ENCODE measurements at regions not wholly inside any gene's neighbourhood (a gene's known extent, or its start where the extent isn't known, plus 50 kb on each side); places are given as distances from the start of the nearest gene placed in this dataset.
"Not testable (repeated sequence)": the region's sequence is repeated elsewhere in the genome, so short reads cannot be mapped to it uniquely, and the experiment has no call there.

GRCh38 chr12:128111333-128111732 lies 155.6 kb upstream of the TMEM132C start:
- ATAC-seq (ENCODE audit: poor library complexity) (no peak), DNase-seq (no peak)
- intact Hi-C loops (cut with DNase I) = no loop called here

- ATAC-seq (ENCODE audit: poor library complexity) = no peak
- DNase-seq = no peak
- intact Hi-C loops (cut with DNase I) = no loop called here
Measured at GRCh38 chr12:128111951-128112350, 155.0 kb upstream of the TMEM132C start.

GRCh38 chr12:128113250-128113649 lies 153.7 kb upstream of the TMEM132C start:
- intact Hi-C loops (cut with DNase I); DNase-seq; ATAC-seq (ENCODE audit: poor library complexity): not testable (repeated sequence)

- DNase-seq (no peak), ATAC-seq (ENCODE audit: poor library complexity) (no peak)
- intact Hi-C loops (cut with DNase I) = no loop called here
Measured at GRCh38 chr12:128114485-128114884, 152.5 kb upstream of the TMEM132C start.

- no peak for ATAC-seq (ENCODE audit: poor library complexity)
- intact Hi-C loops (cut with DNase I) = no loop called here
- no peak for DNase-seq
Measured at GRCh38 chr12:128116537-128116936, 150.4 kb upstream of the TMEM132C start.

- ATAC-seq (ENCODE audit: poor library complexity) = no peak
- DNase-seq = no peak
- intact Hi-C loops (cut with DNase I) = no loop called here
Measured at GRCh38 chr12:128120035-128120434, 146.9 kb upstream of the TMEM132C start.

GRCh38 chr12:128121424-128121823 lies 145.5 kb upstream of the TMEM132C start:
- intact Hi-C loops (cut with DNase I) = no loop called here
- DNase-seq = peak; percentile 49
- no peak for ATAC-seq (ENCODE audit: poor library complexity)

GRCh38 chr12:128123096-128123495 lies 143.9 kb upstream of the TMEM132C start:
- DNase-seq = no peak
- intact Hi-C loops (cut with DNase I) = no loop called here
- no peak for ATAC-seq (ENCODE audit: poor library complexity)

- ATAC-seq (ENCODE audit: poor library complexity) = no peak
- no peak for DNase-seq
- intact Hi-C loops (cut with DNase I) = no loop called here
Measured at GRCh38 chr12:128131955-128132354, 135.0 kb upstream of the TMEM132C start.

GRCh38 chr12:128133321-128134073 lies 133.5 kb upstream of the TMEM132C start:
- ATAC-seq (ENCODE audit: poor library complexity) = no peak
- intact Hi-C loops (cut with DNase I) = no loop called here
- no peak for DNase-seq

GRCh38 chr12:128137140-128137539 lies 129.8 kb upstream of the TMEM132C start:
- ATAC-seq (ENCODE audit: poor library complexity) (no peak), DNase-seq (no peak)
- intact Hi-C loops (cut with DNase I) = no loop called here

GRCh38 chr12:128138125-128138524 lies 128.8 kb upstream of the TMEM132C start:
- DNase-seq (no peak), ATAC-seq (ENCODE audit: poor library complexity) (no peak)
- intact Hi-C loops (cut with DNase I) = no loop called here

- intact Hi-C loops (cut with DNase I) = no loop called here
- ATAC-seq (ENCODE audit: poor library complexity) (no peak), DNase-seq (no peak)
Measured at GRCh38 chr12:128140551-128140950, 126.4 kb upstream of the TMEM132C start.

- intact Hi-C loops (cut with DNase I) = no loop called here
- DNase-seq (no peak), ATAC-seq (ENCODE audit: poor library complexity) (no peak)
Measured at GRCh38 chr12:128150961-128151360, 116.0 kb upstream of the TMEM132C start.

GRCh38 chr12:128155571-128155970 lies 111.4 kb upstream of the TMEM132C start:
- ATAC-seq (ENCODE audit: poor library complexity) = no peak
- no peak for DNase-seq
- intact Hi-C loops (cut with DNase I) = no loop called here

- no peak for DNase-seq
- no peak for ATAC-seq (ENCODE audit: poor library complexity)
- intact Hi-C loops (cut with DNase I) = no loop called here
Measured at GRCh38 chr12:128163086-128163485, 103.9 kb upstream of the TMEM132C start.

- DNase-seq = no peak
- ATAC-seq (ENCODE audit: poor library complexity) = no peak
- intact Hi-C loops (cut with DNase I) = no loop called here
Measured at GRCh38 chr12:128164533-128164932, 102.4 kb upstream of the TMEM132C start.

- no peak for DNase-seq
- intact Hi-C loops (cut with DNase I) = no loop called here
- ATAC-seq (ENCODE audit: poor library complexity) = no peak
Measured at GRCh38 chr12:128165387-128165786, 101.6 kb upstream of the TMEM132C start.

GRCh38 chr12:128168273-128168672 lies 98.7 kb upstream of the TMEM132C start:
- intact Hi-C loops (cut with DNase I) = no loop called here
- ATAC-seq (ENCODE audit: poor library complexity) (no peak), DNase-seq (no peak)

- DNase-seq (no peak), ATAC-seq (ENCODE audit: poor library complexity) (no peak)
- intact Hi-C loops (cut with DNase I) = no loop called here
Measured at GRCh38 chr12:128170181-128170580, 96.8 kb upstream of the TMEM132C start.

- intact Hi-C loops (cut with DNase I) = no loop called here
- ATAC-seq (ENCODE audit: poor library complexity) = no peak
- DNase-seq = no peak
Measured at GRCh38 chr12:128178565-128178964, 88.4 kb upstream of the TMEM132C start.

All from Right ventricle myocardium superior (tissue), 1 donor.